SK-N-MC (cell line): ENCODE measurements at regions not wholly inside any gene's neighbourhood (a gene's known extent, or its start where the extent isn't known, plus 50 kb on each side); places are given as distances from the start of the nearest gene placed in this dataset.

Experiments used
- EZH2 ChIP-seq: fragments of 200-600 bp; sonication (generic); IDR thresholded peaks from one replicate; pipeline ENCODE4 v1.6.1; 2017; ENCODE audit warnings: antibody characterized with exemption
- POLR2AphosphoS5 ChIP-seq: IDR thresholded peaks from 2 replicates; pipeline ENCODE4 v1.6.1; 2012; ENCODE audit warnings: mild to moderate bottlenecking, low read depth, low read length, borderline replicate concordance

- TF ChIP-seq POLR2AphosphoS5 (no peak), EZH2 (no peak)
These were observed 74.6 kb upstream of the STOX2 start for GRCh38 chr4:183830438-183830985.
